GM23248 (cell line): ENCODE measurements at regions not wholly inside any gene's neighbourhood (a gene's known extent, or its start where the extent isn't known, plus 50 kb on each side); places are given as distances from the start of the nearest gene placed in this dataset.

Experiments
- DNase-seq: peaks from one replicate; pipeline ENCODE4 v3.0.0-alpha.2; 2015
- H2AFZ ChIP-seq: fragments of 200-600 bp; sonication (generic); 2 replicates; pipeline ENCODE4 v1.6.1; 2016; ENCODE audit warnings: antibody characterized with exemption
- H3F3A ChIP-seq: fragments of 200-600 bp; sonication (generic); 2 replicates; pipeline ENCODE4 v1.6.1; 2016; ENCODE audit warnings: mild to moderate bottlenecking, antibody characterized with exemption, mixed run types; ENCODE audit not compliant: insufficient read depth
- H3K27ac ChIP-seq: fragments of 200-600 bp; sonication (generic); 2 replicates; pipeline ENCODE4 v1.5.1; 2016; ENCODE audit warnings: mild to moderate bottlenecking
- H3K27me3 ChIP-seq: fragments of 200-600 bp; sonication (generic); replicated peaks from 2 replicates; pipeline ENCODE4 v1.6.1; 2016; ENCODE audit warnings: mild to moderate bottlenecking; ENCODE audit not compliant: insufficient read depth
- H3K36me3 ChIP-seq: fragments of 200-600 bp; sonication (generic); 2 replicates; pipeline ENCODE4 v1.6.1; 2016; ENCODE audit warnings: low read depth, mild to moderate bottlenecking
- H3K4me1 ChIP-seq: fragments of 200-600 bp; sonication (generic); 2 replicates; pipeline ENCODE4 v1.6.1; 2016; ENCODE audit warnings: mild to moderate bottlenecking; ENCODE audit not compliant: insufficient read depth
- H3K4me2 ChIP-seq: fragments of 200-600 bp; sonication (generic); one replicate; pipeline ENCODE4 v1.6.1; 2016; ENCODE audit warnings: mild to moderate bottlenecking; ENCODE audit not compliant: unreplicated experiment
- H3K4me3 ChIP-seq: fragments of 200-600 bp; sonication (generic); 2 replicates; pipeline ENCODE4 v1.5.1; 2016; ENCODE audit warnings: mild to moderate bottlenecking
- H3K79me2 ChIP-seq: fragments of 200-600 bp; sonication (generic); 2 replicates; pipeline ENCODE4 v1.6.1; 2016; ENCODE audit warnings: mild to moderate bottlenecking; ENCODE audit not compliant: insufficient read depth
- H3K9ac ChIP-seq: fragments of 200-600 bp; sonication (generic); 2 replicates; pipeline ENCODE4 v1.6.1; 2016; ENCODE audit warnings: mild to moderate bottlenecking
- H3K9me2 ChIP-seq: fragments of 200-600 bp; sonication (generic); 2 replicates; pipeline ENCODE4 v1.6.1; 2016; ENCODE audit warnings: mixed run types, mild to moderate bottlenecking, moderate library complexity; ENCODE audit not compliant: insufficient read depth
- H3K9me3 ChIP-seq: fragments of 200-600 bp; sonication (generic); one replicate; pipeline ENCODE4 v1.6.1; 2017; ENCODE audit warnings: low read depth
- H4K20me1 ChIP-seq: fragments of 200-600 bp; sonication (generic); 2 replicates; pipeline ENCODE4 v1.6.0; 2016; ENCODE audit not compliant: insufficient read depth
- EZH2 ChIP-seq: fragments of 200-600 bp; sonication (generic); IDR thresholded peaks from 2 replicates; pipeline ENCODE4 v1.6.1; 2018; ENCODE audit warnings: antibody characterized with exemption, mild to moderate bottlenecking; ENCODE audit not compliant: insufficient read depth, poor library complexity, severe bottlenecking
- EZH2phosphoT487 ChIP-seq: fragments of 200-600 bp; sonication (generic); IDR thresholded peaks from 2 replicates; pipeline ENCODE4 v1.6.1; 2018; ENCODE audit warnings: antibody characterized with exemption, moderate library complexity, mild to moderate bottlenecking, low read depth; ENCODE audit not compliant: insufficient read depth
- WGBS, 2 experiments: methylation state at CpG; one replicate each; pipeline ENCODE4 v1.1.6; 2015 to 2017; ENCODE audit warnings: low lambda C conversion rate in 2 of 2, low coverage in 1 of 2; ENCODE audit errors: missing lambda C conversion rate in 2 of 2; 5-methylcytosine and 5-hydroxymethylcytosine counted together
- in situ Hi-C: fragments of 300-500 bp; cut with MboI; formaldehyde crosslinking; loops from 2 replicates; pipeline ENCODE4 v1.15.0; 2020

DNA sequence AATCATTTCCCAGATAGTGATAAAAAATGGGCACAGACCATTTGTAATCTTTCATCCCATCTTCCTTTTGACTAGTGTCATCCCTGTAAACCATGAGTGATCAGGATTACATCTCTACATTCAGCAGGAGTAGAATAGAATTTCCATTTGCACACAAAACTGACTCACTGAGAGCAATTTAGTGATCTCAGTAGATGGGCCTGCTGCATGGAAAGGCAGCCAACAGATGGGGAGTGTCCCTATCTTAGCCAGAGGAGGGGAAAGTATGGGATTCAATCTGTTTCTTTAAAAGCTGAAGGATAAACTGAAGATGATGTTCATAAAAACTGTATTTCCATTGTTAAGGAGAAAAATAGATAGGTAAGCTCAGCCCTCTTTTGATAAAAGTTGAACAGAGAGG lies 441.7 kb downstream of the ZNF521 start:
- peaks cover 18% of the 10 kb centered on the region for H3K4me1 ChIP-seq
- no peak overlapping the region for H3K9ac ChIP-seq
- H3K4me3 ChIP-seq, result no peak overlapping the region
- no peak overlapping the region for H3K4me2 ChIP-seq
- H3K9me2 ChIP-seq, result no peaks in the 10 kb centered on the region
- no peak overlapping the region for H2AFZ ChIP-seq
- peaks cover 11% of the 10 kb centered on the region; the same call in 1 of the 2 replicates for H3F3A ChIP-seq
- no peaks in the 10 kb centered on the region for H3K9me3 ChIP-seq
- in situ Hi-C loops, result no loop called here
- H3K27me3 ChIP-seq, result no peaks in the 10 kb centered on the region
- peak; percentile 78 for DNase-seq
- H3K36me3 ChIP-seq, result no peaks in the 10 kb centered on the region
- H3K27ac ChIP-seq, result no peak overlapping the region
- H3K79me2 ChIP-seq, result no peaks in the 10 kb centered on the region
- H4K20me1 ChIP-seq, result no peaks in the 10 kb centered on the region
- TF ChIP-seq EZH2phosphoT487, result no peak
- no peak for TF ChIP-seq EZH2

DNA sequence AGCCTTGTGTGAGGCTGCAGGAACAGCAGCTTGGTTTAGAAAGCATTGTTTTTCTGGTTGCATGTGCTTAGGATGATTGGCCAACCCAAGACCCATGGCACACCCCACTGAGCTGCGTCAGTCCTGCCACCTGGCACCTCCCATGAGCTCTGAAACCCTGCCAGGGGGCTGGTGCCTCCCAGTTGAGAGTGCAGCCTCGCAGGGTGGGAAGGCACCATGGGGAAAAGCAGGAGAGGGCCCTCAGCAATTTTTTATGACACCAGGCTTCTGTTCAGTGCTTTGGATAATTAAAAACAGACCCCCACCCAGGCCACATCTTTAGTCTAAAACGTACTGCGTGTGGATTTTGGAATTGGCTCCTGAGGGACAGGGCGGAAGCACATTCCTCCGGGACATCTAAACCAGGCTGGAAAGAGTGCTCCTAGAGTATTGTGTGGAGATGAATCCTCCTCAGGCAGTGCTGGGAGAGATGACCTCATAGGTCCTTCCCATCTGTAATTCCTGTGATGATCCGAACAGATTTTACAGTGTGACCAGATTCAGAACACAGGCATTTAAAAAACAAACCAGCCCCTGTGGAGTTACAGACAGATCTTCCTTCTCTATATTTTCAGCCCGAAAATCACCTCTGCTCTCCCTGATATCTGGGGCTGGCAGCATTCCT lies 438.3 kb downstream of the ZNF521 start:
- no peak for TF ChIP-seq EZH2
- no peak for TF ChIP-seq EZH2phosphoT487
- H3K9me3 ChIP-seq, result no peaks in the 10 kb centered on the region
- peaks cover 18% of the 10 kb centered on the region for H3K4me1 ChIP-seq
- peaks cover 11% of the 10 kb centered on the region; the same call in 1 of the 2 replicates for H3F3A ChIP-seq
- peaks cover under 1% of the 10 kb centered on the region; the same call in 1 of the 2 replicates for H3K27me3 ChIP-seq
- no peak overlapping the region for H3K9ac ChIP-seq
- no peaks in the 10 kb centered on the region for H3K9me2 ChIP-seq
- H3K79me2 ChIP-seq, result no peaks in the 10 kb centered on the region
- no peak overlapping the region for H3K27ac ChIP-seq
- no peak overlapping the region for H3K4me2 ChIP-seq
- peak; percentile 72 for DNase-seq
- WGBS, 2 experiments, result 10 to 11% methylated on average over 8 of the region's 8 CpGs
- in situ Hi-C loops, result no loop called here
- no peak overlapping the region for H3K4me3 ChIP-seq
- H4K20me1 ChIP-seq, result no peaks in the 10 kb centered on the region
- no peaks in the 10 kb centered on the region for H3K36me3 ChIP-seq
- H2AFZ ChIP-seq, result peak overlapping the region; percentile 50

DNA sequence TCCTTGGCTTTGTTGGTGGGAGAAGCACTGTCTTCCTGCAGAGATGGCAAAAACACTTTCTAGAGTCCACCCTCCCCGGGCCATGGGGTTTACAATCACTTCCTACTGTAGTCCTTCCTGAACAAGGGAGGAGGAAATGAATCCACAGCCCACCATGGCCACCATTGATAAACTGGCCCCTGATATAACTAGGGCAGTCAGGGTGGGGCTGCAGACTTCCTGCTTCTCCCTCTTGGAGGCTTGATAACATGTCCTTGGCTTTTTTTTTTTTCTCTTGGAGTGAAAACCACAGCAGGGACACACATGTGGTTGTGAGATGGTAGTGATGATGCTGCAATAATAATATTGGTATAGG lies 437.8 kb downstream of the ZNF521 start:
- no peak overlapping the region for H3K4me2 ChIP-seq
- H4K20me1 ChIP-seq, result no peaks in the 10 kb centered on the region
- no peaks in the 10 kb centered on the region for H3K9me2 ChIP-seq
- H3K36me3 ChIP-seq, result no peaks in the 10 kb centered on the region
- H3K9me3 ChIP-seq, result no peaks in the 10 kb centered on the region
- in situ Hi-C loops, result no loop called here
- no peak overlapping the region for H3K27ac ChIP-seq
- no peak for DNase-seq
- no peak overlapping the region for H3K4me3 ChIP-seq
- H3F3A ChIP-seq, result peaks cover 11% of the 10 kb centered on the region; the same call in 1 of the 2 replicates
- no peaks in the 10 kb centered on the region for H3K79me2 ChIP-seq
- H3K4me1 ChIP-seq, result peaks cover 18% of the 10 kb centered on the region
- no peak for TF ChIP-seq EZH2
- TF ChIP-seq EZH2phosphoT487, result no peak
- no peak overlapping the region for H3K9ac ChIP-seq
- WGBS, 2 experiments, result 0% methylated on average over 1 of the region's 1 CpG
- H2AFZ ChIP-seq, result peak overlapping the region; percentile 50
- peaks cover 3% of the 10 kb centered on the region; the same call in 1 of the 2 replicates for H3K27me3 ChIP-seq

DNA sequence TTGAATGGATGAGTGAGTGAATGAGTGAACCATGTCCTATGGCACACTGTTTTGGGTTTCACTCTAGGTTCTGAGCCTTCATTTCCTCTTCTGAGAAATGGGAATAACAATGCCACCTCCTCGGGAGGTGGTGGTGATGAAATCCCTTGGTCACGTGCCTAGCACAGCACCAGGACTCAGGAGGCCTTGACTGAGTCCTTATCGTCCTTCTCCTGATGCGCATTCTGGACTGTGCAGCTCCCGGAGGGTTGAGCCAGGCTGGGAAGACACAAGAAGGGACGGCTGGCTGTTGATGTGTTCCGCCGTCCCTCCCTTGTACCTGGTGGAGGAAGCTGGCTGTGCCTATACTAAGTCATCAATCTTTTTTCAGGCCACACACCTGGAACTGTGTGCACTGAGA lies 437.3 kb downstream of the ZNF521 start:
- DNase-seq, result no peak
- Histone ChIP-seq H3K79me2 (no peaks in the 10 kb centered on the region), H3K4me1 (peaks cover 18% of the 10 kb centered on the region), H3K9me3 (no peaks in the 10 kb centered on the region), H2AFZ (no peak overlapping the region), H4K20me1 (no peaks in the 10 kb centered on the region), H3K27me3 (peaks cover 3% of the 10 kb centered on the region; the same call in 1 of the 2 replicates), H3K27ac (no peak overlapping the region), H3K36me3 (no peaks in the 10 kb centered on the region), H3K4me2 (no peak overlapping the region), H3K9me2 (no peaks in the 10 kb centered on the region), H3F3A (peaks cover 9% of the 10 kb centered on the region; the same call in 1 of the 2 replicates), H3K9ac (no peak overlapping the region), H3K4me3 (no peak overlapping the region)
- in situ Hi-C loops, result no loop called here
- 86 to 90% methylated on average over 8 of the region's 8 CpGs for WGBS, 2 experiments
- no peak for TF ChIP-seq EZH2phosphoT487
- no peak for TF ChIP-seq EZH2

DNA sequence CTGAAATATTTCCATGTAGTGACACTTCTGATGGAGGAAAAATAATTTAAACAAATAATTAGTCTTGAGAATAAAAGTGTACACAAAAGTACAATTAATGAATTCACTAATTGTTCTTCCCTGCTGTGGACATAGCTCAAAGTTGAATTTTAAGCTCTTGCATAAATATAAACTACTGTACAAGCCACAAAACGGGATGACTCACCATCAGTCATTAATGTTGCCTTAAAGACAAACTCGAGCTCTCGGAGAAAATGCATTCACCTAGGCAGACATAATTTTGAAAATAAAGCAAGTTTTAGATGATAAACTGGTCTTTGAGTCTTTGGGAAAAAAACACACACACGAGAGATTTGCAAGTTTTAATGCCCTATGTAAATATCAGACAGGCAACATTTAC lies 436.4 kb downstream of the ZNF521 start:
- WGBS, 2 experiments, result 51 to 54% methylated on average over 4 of the region's 4 CpGs
- Histone ChIP-seq H3K9me3 (no peaks in the 10 kb centered on the region), H4K20me1 (no peaks in the 10 kb centered on the region), H3F3A (peaks cover under 1% of the 10 kb centered on the region; the same call in 1 of the 2 replicates), H3K27me3 (peaks cover 3% of the 10 kb centered on the region; the same call in 1 of the 2 replicates), H3K4me2 (no peak overlapping the region), H3K9me2 (no peaks in the 10 kb centered on the region), H2AFZ (no peak overlapping the region), H3K36me3 (no peaks in the 10 kb centered on the region), H3K79me2 (no peaks in the 10 kb centered on the region), H3K4me3 (no peak overlapping the region), H3K27ac (no peak overlapping the region), H3K9ac (no peak overlapping the region), H3K4me1 (peaks cover 12% of the 10 kb centered on the region)
- in situ Hi-C loops, result no loop called here
- DNase-seq, result peak; percentile 72
- TF ChIP-seq EZH2 (no peak), EZH2phosphoT487 (0 out of 2 replicates have a peak, but pooled peaks have one; percentile 13)
